Prostate gland (tissue), 2 donors: ENCODE measurements at regions not wholly inside any gene's neighbourhood (a gene's known extent, or its start where the extent isn't known, plus 50 kb on each side); places are given as distances from the start of the nearest gene placed in this dataset.

ENCODE experiments used
- POLR2A ChIP-seq: fragments of 450-650 bp; IDR thresholded peaks from one replicate; pipeline ENCODE4 v1.6.1; 2016; ENCODE audit warnings: antibody characterized with exemption, mild to moderate bottlenecking
- POLR2AphosphoS5 ChIP-seq: sonication (generic); formaldehyde crosslinking; IDR thresholded peaks from one replicate; pipeline ENCODE4 v1.6.1; 2017; ENCODE audit warnings: antibody characterized with exemption
- TF ChIP-seq, protein P1 (sequence below), 4 experiments: fragments of 200-600 bp in 2 of 4; fragments of 450-650 bp in 2 of 4; sonication (generic) in 2 of 4; IDR thresholded peaks; 1 replicate in 3 of 4; 2 replicates in 1 of 4; pipeline ENCODE4 v1.5.1; 2016 to 2019; ENCODE audit warnings: antibody characterized with exemption in 4 of 4, mild to moderate bottlenecking in 2 of 4, moderate library complexity in 2 of 4

DNA sequence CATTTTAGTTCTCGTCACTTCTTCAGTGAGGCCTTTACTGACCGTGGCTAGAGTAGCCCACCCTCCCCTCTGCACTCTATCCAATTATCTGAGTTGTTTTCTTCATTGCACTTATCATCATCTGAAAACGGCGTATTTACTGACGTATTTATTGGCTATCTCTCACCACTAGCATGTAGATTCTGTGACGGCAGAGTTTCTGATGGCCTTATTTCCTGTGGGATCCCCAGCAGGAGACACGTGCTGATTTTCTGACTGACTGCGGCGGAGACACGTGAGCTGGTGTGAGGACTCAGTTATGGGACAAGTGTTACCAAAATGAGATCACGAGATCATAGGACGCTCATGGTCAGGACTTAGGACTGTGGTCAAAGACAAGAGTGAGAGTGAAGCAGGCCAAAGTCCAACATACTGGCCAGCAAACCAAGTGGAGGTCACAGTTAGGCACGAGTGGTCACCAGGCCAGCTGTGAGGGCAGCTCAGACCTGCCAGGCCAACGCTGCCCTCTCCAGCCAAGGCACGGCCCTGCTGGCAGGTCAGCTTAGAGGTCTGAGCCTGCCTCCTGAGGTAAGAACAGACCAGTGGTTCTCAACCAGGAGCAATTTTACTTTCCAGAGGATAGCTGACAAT is 50.6 kb upstream of the BNIP2 start:
- no peak for TF ChIP-seq POLR2A
- TF ChIP-seq, protein P1, sequence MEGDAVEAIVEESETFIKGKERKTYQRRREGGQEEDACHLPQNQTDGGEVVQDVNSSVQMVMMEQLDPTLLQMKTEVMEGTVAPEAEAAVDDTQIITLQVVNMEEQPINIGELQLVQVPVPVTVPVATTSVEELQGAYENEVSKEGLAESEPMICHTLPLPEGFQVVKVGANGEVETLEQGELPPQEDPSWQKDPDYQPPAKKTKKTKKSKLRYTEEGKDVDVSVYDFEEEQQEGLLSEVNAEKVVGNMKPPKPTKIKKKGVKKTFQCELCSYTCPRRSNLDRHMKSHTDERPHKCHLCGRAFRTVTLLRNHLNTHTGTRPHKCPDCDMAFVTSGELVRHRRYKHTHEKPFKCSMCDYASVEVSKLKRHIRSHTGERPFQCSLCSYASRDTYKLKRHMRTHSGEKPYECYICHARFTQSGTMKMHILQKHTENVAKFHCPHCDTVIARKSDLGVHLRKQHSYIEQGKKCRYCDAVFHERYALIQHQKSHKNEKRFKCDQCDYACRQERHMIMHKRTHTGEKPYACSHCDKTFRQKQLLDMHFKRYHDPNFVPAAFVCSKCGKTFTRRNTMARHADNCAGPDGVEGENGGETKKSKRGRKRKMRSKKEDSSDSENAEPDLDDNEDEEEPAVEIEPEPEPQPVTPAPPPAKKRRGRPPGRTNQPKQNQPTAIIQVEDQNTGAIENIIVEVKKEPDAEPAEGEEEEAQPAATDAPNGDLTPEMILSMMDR (IDR thresholded peaks at IDR 0.05), result no peak
- no peak for TF ChIP-seq POLR2AphosphoS5
